Spleen (tissue), 7 donors: ENCODE measurements at regions not wholly inside any gene's neighbourhood (a gene's known extent, or its start where the extent isn't known, plus 50 kb on each side); places are given as distances from the start of the nearest gene placed in this dataset.

Experiments
- POLR2A ChIP-seq, 3 donors: fragments of 450-650 bp; IDR thresholded peaks; one replicate each; pipeline ENCODE4 v1.5.1; 2017; ENCODE audit warnings: antibody characterized with exemption in 3 of 3, mild to moderate bottlenecking in 1 of 3
- TF ChIP-seq, protein P1 (sequence below), 11 experiments: fragments of 200-600 bp in 7 of 11; fragments of 450-650 bp in 4 of 11; sonication (generic) in 4 of 11; IDR thresholded peaks in 8 of 11; conservative IDR thresholded peaks in 3 of 11; 1 replicate in 7 of 11; 2 replicates in 4 of 11; pipeline versions ENCODE4 v1.4.0 to v1.8.0; 2016 to 2021; ENCODE audit warnings: antibody characterized with exemption in 11 of 11, inconsistent platforms in 4 of 11, mild to moderate bottlenecking in 1 of 11
- donor health status: DM: no; HTN: no; CAD: no; lungs with moderate emphysema.
- donor health status: DM: no; HTN: no; CAD: no.
- donor health status: DM: no; HTN: no; CAD: no.

DNA sequence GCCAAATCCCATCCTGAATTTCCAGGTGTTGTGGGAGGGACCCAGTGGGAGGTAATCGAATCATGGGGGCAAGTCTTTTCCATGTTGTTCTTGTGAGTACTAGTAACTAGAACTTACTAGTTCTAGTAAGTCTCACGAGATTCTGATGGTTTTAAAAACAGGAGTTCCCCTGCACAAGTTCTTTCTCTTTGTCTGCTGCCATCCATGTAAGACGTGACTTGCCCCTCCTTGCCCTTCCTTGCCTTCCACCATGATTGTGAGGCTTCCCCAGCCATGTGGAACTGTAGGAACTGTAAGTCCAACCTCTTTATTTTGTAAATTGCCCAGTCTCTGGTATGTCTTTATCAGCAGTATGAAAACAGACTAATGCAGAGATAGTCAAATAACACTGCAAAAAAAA is 122.7 kb upstream of the BEND6 start:
- TF ChIP-seq, protein P1, sequence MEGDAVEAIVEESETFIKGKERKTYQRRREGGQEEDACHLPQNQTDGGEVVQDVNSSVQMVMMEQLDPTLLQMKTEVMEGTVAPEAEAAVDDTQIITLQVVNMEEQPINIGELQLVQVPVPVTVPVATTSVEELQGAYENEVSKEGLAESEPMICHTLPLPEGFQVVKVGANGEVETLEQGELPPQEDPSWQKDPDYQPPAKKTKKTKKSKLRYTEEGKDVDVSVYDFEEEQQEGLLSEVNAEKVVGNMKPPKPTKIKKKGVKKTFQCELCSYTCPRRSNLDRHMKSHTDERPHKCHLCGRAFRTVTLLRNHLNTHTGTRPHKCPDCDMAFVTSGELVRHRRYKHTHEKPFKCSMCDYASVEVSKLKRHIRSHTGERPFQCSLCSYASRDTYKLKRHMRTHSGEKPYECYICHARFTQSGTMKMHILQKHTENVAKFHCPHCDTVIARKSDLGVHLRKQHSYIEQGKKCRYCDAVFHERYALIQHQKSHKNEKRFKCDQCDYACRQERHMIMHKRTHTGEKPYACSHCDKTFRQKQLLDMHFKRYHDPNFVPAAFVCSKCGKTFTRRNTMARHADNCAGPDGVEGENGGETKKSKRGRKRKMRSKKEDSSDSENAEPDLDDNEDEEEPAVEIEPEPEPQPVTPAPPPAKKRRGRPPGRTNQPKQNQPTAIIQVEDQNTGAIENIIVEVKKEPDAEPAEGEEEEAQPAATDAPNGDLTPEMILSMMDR (IDR thresholded peaks at IDR 0.05 in 8 of 11, conservative IDR thresholded peaks at IDR 0.05 in 3 of 11) = no peak
- no peak for TF ChIP-seq POLR2A (IDR thresholded peaks at IDR 0.05)
